GM12878 (cell line): ENCODE measurements at regions not wholly inside any gene's neighbourhood (a gene's known extent, or its start where the extent isn't known, plus 50 kb on each side); places are given as distances from the start of the nearest gene placed in this dataset.

Experiments used
- ATAC-seq: fragments of 200-7000 bp; cut with Tn5 transposase; 3 replicates; pipeline ENCODE4 v1.9.1; 2020; ENCODE audit warnings: mild to moderate bottlenecking, moderate library complexity
- BruUV-seq: library from RNA; stranded (reverse); fragments of 400-500 nt; replicated peaks from 2 replicates; lab custom pipeline; 2021; lab: Mats Ljungman, UMichigan
- CTCF ChIA-PET: fragments of 300-600 bp; sonication (Branson Sonifier 250); formaldehyde crosslinking; extraction: SDS; loops from one replicate; lab custom pipeline; 2021; ENCODE audit warnings: inconsistent platforms; lab: Yijun Ruan, JAX
- POLR2A ChIA-PET: fragments of 350-600 bp; formaldehyde crosslinking; extraction: SDS; loops from one replicate; lab custom pipeline; 2021; ENCODE audit warnings: inconsistent platforms; lab: Charles Lee
- RAD21 ChIA-PET: fragments of 300-600 bp; sonication (Branson Sonifier 250); formaldehyde crosslinking; loops from one replicate; lab custom pipeline; 2023; ENCODE audit warnings: antibody characterized with exemption; ENCODE audit not compliant: unreplicated experiment; lab: Charles Lee
- SMC1A ChIA-PET: fragments of 300-600 bp; sonication (Branson Sonifier 250); formaldehyde crosslinking; loops from one replicate; lab custom pipeline; 2023; ENCODE audit not compliant: unreplicated experiment, uncharacterized antibody; lab: Charles Lee
- DNase-seq: peaks from one replicate; pipeline ENCODE4 v3.0.0-alpha.2; 2011; ENCODE audit warnings: low read depth, low spot score
- FAIRE-seq: peaks from 3 replicates; lab custom pipeline; 2011; peaks lifted over from hg19 to GRCh38; lab: Jason Lieb, UNC
- H2AFZ ChIP-seq: 2 replicates; pipeline ENCODE4 v1.6.0; 2011; ENCODE audit warnings: low read depth, low read length, control low read depth; ENCODE audit not compliant: control insufficient read depth
- H3K27ac ChIP-seq: 2 replicates; pipeline ENCODE4 v1.5.1; 2011; ENCODE audit warnings: control low read depth; ENCODE audit not compliant: control insufficient read depth, insufficient read depth
- H3K27me3 ChIP-seq, 2 experiments: replicated peaks in 1 of 2; 2 replicates each; pipeline versions ENCODE4 v1.6.0 to v1.6.1; 2011; ENCODE audit warnings: low read length in 1 of 2; ENCODE audit not compliant: control insufficient read depth in 2 of 2, insufficient read depth in 2 of 2
- H3K36me3 ChIP-seq, 2 experiments: 2 replicates each; pipeline ENCODE4 v1.5.1; 2011; ENCODE audit warnings: low read length in 1 of 2; ENCODE audit not compliant: control insufficient read depth in 2 of 2, insufficient read depth in 2 of 2
- H3K4me1 ChIP-seq: 2 replicates; pipeline ENCODE4 v1.6.1; 2011; ENCODE audit warnings: mild to moderate bottlenecking, low read length, moderate library complexity, mixed read lengths; ENCODE audit not compliant: control insufficient read depth, insufficient read depth
- H3K4me2 ChIP-seq: 2 replicates; pipeline ENCODE4 v1.6.0; 2011; ENCODE audit warnings: control low read depth; ENCODE audit not compliant: control insufficient read depth, insufficient read depth
- H3K4me3 ChIP-seq: fragments of 200-600 bp; sonication (generic); 2 replicates; pipeline ENCODE4 v1.5.1; 2016
- H3K79me2 ChIP-seq: 2 replicates; pipeline ENCODE4 v1.6.0; 2011; ENCODE audit warnings: low read length; ENCODE audit not compliant: control insufficient read depth, insufficient read depth
- H3K9ac ChIP-seq: 2 replicates; pipeline ENCODE4 v1.8.0; 2011; ENCODE audit warnings: low read length, control low read depth, mixed read lengths; ENCODE audit not compliant: control insufficient read depth, insufficient read depth
- H3K9me3 ChIP-seq: replicated peaks from 3 replicates; pipeline ENCODE4 v1.5.1; 2011; ENCODE audit warnings: mild to moderate bottlenecking, low read length; ENCODE audit not compliant: control insufficient read depth, insufficient read depth
- H4K20me1 ChIP-seq: 2 replicates; pipeline ENCODE4 v1.6.0; 2011; ENCODE audit not compliant: control insufficient read depth, insufficient read depth
- ATF7 ChIP-seq: fragments of 450-650 bp; IDR thresholded peaks from 2 replicates; pipeline ENCODE4 v1.6.1; 2016; ENCODE audit warnings: low read depth, mild to moderate bottlenecking
- BCL11A ChIP-seq: IDR thresholded peaks from 2 replicates; pipeline ENCODE4 v1.6.1; 2011; ENCODE audit warnings: low read depth, low read length
- ELK1 ChIP-seq: IDR thresholded peaks from 2 replicates; pipeline ENCODE4 v1.6.1; 2012; ENCODE audit warnings: low read depth, low read length, improper control_type of control experiment
- HDAC6 ChIP-seq: fragments of 200-600 bp; sonication (generic); IDR thresholded peaks from one replicate; pipeline ENCODE4 v1.8.0; 2017; ENCODE audit warnings: antibody characterized with exemption; ENCODE audit not compliant: unreplicated experiment
- JUNB ChIP-seq: IDR thresholded peaks from 2 replicates; pipeline ENCODE4 v1.6.1; 2016; ENCODE audit warnings: antibody characterized with exemption, mild to moderate bottlenecking
- JUND ChIP-seq: IDR thresholded peaks from 2 replicates; pipeline ENCODE4 v1.6.1; 2012; ENCODE audit warnings: low read depth, mild to moderate bottlenecking, low read length, improper control_type of control experiment, moderate library complexity
- NKRF ChIP-seq: fragments of 450-650 bp; conservative IDR thresholded peaks from 2 replicates; pipeline ENCODE4 v1.6.1; 2017; ENCODE audit warnings: mild to moderate bottlenecking, moderate library complexity
- NR2C2 ChIP-seq: IDR thresholded peaks from 2 replicates; pipeline ENCODE4 v1.6.1; 2011; ENCODE audit warnings: borderline replicate concordance, low read depth; ENCODE audit not compliant: control insufficient read depth, insufficient read length
- RELB ChIP-seq: fragments of 450-650 bp; IDR thresholded peaks from 2 replicates; pipeline ENCODE4 v1.6.1; 2017; ENCODE audit warnings: low read depth, mild to moderate bottlenecking, moderate library complexity
- TCF7 ChIP-seq: IDR thresholded peaks from 2 replicates; pipeline ENCODE4 v1.6.1; 2014; ENCODE audit warnings: antibody characterized with exemption, borderline replicate concordance
- ZBTB11 ChIP-seq: fragments of 450-650 bp; formaldehyde crosslinking; IDR thresholded peaks from 2 replicates; pipeline ENCODE4 v1.5.0; 2022; ENCODE audit warnings: mild to moderate bottlenecking, missing genetic modification characterization
- ZBTB40 ChIP-seq: fragments of 450-650 bp; IDR thresholded peaks from 2 replicates; pipeline ENCODE4 v1.6.1; 2016; ENCODE audit warnings: mild to moderate bottlenecking, moderate library complexity, borderline replicate concordance
- WGBS: methylation state at CpG from one replicate; pipeline ENCODE4 v1.1.6; 2016; ENCODE audit warnings: low lambda C conversion rate; ENCODE audit not compliant: insufficient replicate concordance, insufficient coverage; ENCODE audit errors: missing lambda C conversion rate; 5-methylcytosine and 5-hydroxymethylcytosine counted together
- in situ Hi-C: fragments of 300-500 bp; cut with MboI; formaldehyde crosslinking; loops from 9 replicates; pipeline ENCODE4 v1.14.3; 2018; ENCODE audit warnings: mixed read lengths
- intact Hi-C: fragments of 100-400 bp; cut with micrococcal nuclease; formaldehyde crosslinking; loops from one replicate; pipeline ENCODE4 v1.14.2; 2022; ENCODE audit not compliant: unreplicated experiment

DNA sequence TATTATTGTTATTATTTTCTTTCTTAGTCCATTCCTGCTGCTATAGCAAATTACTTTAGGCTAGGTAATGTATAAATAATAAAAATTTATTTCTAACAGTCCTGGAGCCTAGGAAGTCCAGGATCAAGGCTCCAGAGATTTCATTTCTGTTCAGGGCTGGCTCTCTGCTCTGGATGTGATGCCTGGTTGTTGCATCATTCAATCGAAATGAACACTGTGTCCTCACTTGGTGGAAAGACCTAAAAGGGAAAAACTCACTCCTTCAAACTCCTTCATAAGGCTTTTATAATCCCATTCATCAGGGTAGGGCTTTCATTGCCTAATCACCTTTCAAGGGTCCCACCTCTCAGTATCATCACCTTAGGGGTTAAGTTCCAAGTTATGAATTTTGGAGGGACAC, 395.0 kb downstream of the EFNB2 start:
- in situ Hi-C loops (no loop called here), intact Hi-C loops (no loop called here)
- ATAC-seq (no peak), DNase-seq (no peak), FAIRE-seq (no peak)
- Histone ChIP-seq H3K4me2 (no peak overlapping the region), H3K27ac (no peak overlapping the region), H3K79me2 (no peaks in the 10 kb centered on the region), H3K9ac (no peak overlapping the region), H3K27me3 (no peaks in the 10 kb centered on the region), H4K20me1 (no peaks in the 10 kb centered on the region), H3K9me3 (no peaks in the 10 kb centered on the region), H3K4me3 (no peak overlapping the region), H3K4me1 (no peaks in the 10 kb centered on the region), H3K36me3 (no peaks in the 10 kb centered on the region), H2AFZ (no peak overlapping the region)
- TF ChIP-seq ATF7 (no peak), ZBTB11 (no peak), JUNB (no peak), BCL11A (no peak), NKRF (no peak), TCF7 (no peak), NR2C2 (no peak), JUND (no peak), HDAC6 (no peak), RELB (no peak), ZBTB40 (no peak), ELK1 (no peak)
- ChIA-PET CTCF (no interaction called here), SMC1A (interaction anchor here (0.6 kb wide), 1 partner anchor 187 kb away, joined by 3 read pairs; no protein-coding TSS in a partner anchor), RAD21 (no interaction called here), POLR2A (no interaction called here)
- 0% methylated on average over 1 of the region's 1 CpG for WGBS
- no TSS peak for BruUV-seq
